CD4-positive, alpha-beta T cell treated with Interleukin-6 at 100 ng/mL for 8 hours (primary cell): ENCODE measurements at regions not wholly inside any gene's neighbourhood (a gene's known extent, or its start where the extent isn't known, plus 50 kb on each side); places are given as distances from the start of the nearest gene placed in this dataset.

ENCODE experiments used
- DNase-seq: peaks from one replicate; pipeline ENCODE4 v3.0.0-alpha.2; 2020; ENCODE audit warnings: mixed read lengths, low spot score

DNA sequence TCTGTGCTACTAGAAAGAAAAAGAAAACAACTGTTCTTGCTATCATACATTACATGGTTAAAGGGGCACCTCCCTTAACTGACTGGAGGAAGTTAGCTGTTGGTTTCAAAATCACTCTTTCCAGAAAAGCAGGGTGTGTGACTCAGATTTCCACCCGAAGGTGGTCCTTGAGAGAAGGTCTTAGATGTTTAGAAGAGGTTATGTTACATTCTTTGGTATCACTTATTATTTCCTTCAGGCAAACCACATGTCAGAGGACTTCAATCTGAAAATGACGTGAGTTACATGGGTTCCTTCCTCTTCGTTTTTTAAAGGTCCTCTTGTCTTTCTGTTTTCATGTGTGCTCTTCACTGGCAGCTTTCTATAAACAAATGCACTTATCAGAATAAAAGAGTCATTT, 307.9 kb upstream of the CBLB start:
- DNase-seq: peak; percentile 77

DNA sequence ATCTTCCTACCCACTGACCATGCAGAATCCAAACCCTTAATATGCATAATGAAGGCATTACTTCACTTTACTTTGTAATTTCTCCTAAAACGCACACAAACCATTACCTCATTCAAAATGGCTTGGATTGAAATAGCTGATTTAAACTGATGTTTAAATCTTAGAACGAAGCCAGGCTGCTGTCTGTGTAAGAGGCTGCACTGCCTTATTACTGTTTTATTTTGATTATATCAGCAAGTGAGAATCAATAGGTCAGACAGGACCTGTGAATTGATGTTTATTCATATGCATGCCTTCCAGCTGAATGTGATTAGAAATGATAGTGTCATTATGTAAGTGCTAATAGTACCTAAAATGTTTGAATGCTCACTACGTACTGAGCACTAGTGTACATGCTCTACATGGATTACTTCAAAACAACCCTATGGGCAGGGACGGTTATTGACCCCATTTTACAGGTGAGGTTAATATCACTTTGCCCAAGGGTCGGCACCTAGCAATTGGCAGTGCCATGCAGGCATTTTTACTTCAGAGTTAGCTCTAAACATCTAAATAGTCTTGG, 314.2 kb upstream of the CBLB start:
- no peak for DNase-seq

DNA sequence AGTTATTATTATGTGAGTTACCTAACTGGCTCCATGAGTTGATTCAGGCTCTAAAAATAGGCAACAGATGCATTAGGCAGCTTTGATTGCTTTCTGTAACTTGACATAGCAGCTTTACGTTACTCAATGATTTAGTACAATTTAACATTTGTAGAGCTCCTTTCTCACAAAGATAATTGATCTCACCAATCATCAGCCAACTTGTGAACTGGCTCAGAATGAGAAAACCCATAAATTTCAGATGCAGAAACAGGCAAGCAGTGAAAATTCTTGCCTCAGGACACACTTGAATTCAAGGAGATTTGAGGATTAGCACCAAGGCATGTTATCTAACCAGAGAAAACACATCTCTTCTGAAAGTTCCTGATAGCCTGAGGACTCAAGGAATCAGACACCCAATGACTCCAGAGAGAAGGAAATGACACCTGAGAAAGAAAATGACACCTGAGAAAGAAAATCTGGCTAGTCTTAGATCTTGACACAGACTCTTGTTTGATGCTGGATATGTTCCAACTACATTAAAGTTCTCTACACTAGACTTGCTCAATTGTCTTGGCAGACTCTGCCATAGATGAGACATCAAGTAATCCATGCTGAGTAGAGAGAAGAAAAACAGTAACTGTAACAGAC, 315.1 kb upstream of the CBLB start:
- DNase-seq: no peak

DNA sequence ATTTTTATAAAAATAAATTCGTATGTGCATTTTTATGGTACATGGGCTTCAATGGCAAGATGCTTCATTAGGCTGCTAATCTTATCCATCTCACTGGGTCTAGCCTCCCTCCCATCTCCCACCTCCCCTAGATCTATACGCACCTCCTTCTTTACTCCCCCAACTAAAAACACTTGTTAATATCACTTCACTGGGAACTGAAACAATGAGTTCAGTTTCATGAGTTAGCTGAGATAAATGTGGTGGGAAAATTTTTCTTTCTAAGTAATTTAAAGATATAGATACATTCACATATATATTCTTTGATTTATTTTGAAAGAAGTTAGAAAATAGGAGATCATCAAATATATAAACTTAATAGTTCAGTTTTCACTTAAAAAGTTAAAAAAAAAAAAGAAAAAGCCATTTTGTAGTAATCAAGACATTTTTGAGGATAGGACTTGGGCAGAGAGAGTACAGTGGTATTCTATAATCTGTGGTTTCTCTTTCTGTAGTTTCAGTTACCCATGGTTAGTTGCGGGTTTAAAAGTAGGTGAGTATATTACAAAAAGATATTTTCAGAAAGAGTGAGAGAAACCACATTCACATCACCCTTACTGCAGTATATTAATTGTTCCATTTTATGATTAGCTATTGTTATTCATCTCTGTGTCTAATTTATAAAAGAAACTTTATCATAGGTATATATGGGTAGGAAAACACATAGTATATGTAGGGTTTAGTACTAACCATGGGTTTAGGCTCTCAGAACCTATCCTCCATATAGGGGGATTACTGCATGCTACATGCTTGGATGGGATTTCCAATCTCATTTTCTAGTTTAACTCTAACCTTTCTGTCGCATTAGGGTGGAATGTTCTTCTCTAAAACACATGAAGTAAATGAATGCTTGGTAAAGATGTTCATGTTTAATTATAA, 316.0 kb upstream of the CBLB start:
- DNase-seq: no peak

DNA sequence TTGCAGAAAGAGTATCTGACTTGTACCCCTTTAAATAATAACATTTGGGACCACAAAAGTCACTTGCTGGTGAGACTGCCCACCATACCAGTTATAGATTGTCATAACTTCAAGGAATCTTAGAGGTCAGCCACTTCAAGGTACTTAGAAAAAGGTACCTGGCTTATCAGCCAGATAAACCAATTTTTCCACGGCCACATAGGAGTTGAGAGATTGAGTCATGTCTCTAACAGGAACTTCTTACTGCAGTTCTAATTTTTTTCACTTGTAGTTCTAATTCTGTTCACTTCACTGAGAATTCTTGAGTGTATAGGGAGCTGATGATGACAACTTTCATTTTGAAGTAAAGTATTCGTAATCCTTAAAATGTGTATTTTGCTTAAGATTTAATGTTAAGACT, 317.1 kb upstream of the CBLB start:
- no peak for DNase-seq

DNA sequence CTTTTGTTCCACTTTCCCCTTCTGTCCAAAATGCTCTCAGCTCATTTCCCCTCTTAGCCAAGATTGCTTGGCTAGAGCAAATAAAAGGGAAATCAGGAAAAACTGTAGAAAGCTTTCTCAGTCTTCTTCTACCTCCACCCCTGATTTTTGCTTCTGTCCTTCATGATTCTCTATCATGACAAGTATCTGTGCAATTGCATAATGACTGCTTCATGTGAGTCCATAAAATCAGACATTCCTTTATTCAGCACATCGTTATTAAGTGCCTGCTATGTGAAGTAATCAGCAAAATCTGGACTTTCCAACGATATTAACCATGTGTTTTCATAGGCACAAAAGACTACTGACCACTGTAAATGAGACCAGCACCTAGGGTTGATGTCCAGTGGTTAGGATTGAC, 321.5 kb upstream of the CBLB start:
- DNase-seq: no peak

DNA sequence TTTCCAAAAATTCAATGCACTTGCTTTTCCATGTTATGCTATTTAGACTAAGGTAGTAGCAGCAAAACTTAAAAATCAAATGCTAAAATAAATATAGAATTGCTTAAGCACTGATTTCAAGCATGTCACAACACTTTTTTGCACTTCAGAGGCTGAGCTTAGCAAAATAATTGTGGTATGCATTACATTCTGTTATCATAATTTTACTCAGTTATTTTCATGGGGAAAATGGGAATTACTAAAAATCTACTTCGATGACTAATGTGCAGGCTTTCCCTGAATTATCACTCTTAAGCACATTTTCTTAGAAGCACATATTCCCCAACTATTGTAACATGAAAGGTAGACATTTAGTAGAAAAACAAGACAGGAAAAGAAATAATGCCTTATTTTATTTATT, 322.4 kb upstream of the CBLB start:
- DNase-seq: no peak

DNA sequence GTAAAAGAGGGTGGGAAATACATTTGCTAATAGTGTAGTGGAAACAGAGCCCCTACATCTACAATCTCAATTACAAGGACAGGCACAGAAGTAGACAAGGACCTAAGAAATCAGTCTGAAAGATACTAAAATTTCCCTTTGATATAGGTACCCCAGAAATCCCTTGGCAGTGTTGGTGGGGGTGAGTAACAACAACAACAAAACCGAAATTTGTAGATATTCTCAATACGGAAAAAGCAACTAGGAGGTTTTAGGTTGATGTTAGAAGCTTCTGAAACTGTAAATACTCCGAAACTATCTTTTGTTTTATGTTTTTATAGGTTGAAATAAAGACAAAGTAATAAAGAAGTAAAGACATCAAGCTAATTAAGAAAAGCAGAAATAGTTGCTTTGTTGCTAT, 323.1 kb upstream of the CBLB start:
- no peak for DNase-seq

DNA sequence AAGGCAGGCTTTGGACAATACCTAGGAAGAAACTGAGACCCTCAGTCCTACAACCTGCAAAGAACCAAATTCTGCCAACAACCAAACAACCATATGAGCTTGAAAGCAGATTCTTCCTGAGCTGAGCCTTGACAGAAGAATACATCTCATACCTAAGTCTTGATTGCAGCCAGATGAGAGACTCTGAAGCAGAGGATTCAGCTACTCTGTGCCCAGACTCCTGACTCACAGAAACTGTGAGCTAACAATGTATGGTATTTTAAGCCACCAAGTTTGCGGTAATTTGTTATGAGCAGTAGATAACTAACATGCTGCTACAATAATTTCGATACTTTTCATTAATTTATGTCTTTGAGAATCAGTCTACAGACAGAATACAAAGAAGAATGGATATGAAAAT, 325.1 kb upstream of the CBLB start:
- DNase-seq: no peak

DNA sequence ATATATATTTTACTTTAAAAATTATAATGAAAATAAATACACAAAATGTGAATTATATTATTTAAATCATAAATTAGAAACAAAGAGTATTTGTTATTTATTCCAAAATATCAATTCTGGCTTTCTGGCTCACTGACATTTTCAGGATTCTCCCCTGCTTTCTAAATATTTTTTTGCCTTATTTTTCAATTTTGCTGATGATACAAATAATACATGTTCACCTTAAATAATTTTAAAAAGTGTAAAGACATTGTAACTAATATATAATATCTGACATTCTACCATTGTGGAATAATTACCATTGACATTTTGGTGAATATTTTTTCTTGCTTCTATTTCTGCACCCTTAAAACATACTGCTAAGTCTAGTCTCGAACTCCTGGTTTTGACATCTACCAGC, 325.9 kb upstream of the CBLB start:
- DNase-seq: no peak

DNA sequence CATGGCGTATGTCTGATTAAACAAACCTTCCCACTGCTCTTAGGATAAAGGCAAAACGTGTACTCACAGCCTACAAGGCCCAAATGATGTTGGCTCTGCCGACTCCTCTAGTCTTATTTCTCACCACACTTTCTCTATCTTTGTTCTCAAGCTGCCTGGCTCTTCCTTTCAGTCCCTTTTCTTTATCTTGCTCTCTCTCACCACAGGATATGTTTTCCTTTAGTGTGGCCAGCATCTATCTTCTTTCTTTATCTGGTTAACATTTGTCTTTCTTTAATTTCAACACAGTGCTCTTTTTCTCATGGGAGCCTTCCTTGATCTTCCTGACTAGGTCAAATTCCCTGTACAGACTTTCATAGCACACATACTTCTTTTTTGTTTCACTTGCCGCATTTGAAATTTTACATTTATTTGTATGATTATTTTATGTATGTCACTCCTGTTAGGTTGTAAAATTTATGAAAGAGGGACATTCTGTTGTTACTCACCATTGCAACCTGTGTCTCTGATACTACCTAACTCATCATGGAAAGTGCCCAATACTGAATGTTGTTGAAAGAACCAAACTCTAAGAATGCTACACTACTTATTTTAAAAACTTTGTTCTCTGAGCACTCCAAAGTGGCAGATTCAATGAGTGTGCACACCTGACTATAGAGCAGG, 328.9 kb upstream of the CBLB start:
- no peak for DNase-seq

DNA sequence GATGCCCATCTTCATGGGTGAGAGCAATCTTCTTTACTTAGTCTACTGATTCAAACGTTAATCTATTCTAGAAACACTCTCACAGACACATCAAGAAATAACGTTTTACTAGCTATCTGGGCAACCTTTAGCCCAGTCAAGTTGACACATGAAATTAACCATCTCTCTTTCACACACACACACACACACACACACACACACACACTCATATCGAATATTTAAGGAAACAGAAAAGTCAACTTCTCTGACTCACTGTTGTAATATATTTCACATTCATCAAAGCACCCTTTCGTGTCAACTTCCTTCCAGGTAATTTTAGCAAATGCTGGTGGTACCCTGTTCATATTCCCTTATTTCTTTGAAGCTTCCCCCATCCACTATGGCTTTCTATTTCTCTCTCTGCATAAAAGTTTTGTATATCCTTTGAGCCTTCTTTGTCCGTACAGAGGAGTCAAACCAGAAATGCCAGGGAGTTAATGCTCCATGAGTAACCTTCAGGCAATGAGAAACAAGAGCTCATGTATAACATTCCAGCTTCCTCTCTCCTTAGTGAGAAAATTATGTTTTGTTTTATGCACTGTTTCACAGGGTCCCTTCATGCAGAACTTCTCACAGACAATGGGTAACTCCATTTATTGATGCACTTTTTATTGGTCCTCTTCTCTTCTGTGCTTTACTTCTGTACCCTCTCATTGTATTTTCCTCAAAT, 335.5 kb upstream of the CBLB start:
- no peak for DNase-seq

DNA sequence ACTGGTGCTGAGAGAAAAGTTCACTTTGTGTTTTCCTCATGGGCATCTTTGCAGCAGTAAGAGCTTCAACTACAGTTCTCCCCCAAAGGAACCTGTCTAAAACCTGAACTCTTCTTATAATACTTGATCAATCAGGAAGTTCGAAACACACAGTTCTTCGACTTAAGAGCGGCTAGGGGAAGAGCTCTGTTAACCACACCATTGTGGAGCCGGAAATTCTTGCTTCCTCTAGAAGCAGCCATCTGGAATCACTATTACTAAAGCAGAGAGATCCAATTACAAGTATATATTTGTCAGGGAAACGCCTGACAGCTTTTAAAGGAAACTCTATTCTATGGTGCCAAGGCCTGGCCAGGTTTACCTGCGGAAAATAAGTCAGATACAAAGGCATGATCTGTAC, 337.3 kb upstream of the CBLB start:
- DNase-seq: peak; percentile 44

DNA sequence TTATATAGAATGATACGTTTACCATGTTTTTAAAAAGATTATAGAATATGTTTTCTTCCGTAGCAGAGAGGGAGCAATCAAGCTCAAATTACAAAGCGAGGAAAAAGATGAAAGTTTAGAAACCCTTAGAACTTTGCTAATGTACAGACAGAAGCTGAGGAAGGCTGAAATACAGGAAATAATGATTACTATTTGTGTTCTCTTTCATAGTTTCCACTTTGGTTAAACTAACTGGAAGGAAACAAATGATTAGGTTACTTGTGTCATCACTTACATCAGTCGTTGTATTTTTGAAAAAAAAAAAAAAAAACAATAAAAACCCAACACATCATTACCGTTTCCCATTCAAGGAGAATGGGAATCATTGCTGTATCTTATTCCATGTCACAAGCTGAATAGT, 337.8 kb upstream of the CBLB start:
- DNase-seq: no peak

DNA sequence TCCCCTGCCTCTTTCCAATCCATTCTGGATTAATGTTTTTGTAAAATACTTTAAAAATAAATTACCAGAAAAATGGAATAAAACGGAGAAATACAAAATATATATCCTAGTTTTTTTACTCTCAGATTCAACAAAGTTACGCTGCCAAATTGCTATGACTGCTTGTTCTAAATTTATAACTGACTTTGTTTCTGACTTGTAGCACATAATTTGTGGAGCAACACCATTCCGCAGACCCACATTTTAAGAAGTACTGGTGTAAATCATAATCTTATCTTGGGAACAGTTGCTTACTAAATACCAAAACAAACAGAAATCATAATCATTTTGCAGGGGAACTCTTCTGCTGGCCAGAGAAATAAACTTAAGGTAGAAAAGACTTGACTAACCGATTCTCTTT, 339.4 kb upstream of the CBLB start:
- DNase-seq: no peak

DNA sequence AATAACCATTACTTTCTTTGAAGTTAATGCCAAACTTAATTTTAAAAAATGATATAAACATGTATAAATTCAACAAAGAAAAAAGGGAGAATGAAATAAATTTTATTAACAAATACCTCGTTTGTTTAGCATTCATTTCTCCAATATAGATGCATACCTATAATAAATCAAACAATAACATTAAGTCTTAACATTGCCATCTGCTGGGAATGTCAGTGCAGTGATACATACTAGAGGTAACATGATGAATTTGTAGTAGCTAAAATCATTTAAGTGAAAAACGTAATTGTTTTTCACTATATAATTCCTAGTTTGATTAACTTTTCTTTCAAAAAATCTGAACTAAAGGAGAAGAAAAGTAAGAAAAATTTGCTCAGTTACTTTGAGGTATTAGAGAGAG, 340.2 kb upstream of the CBLB start:
- peak; percentile 12 for DNase-seq

DNA sequence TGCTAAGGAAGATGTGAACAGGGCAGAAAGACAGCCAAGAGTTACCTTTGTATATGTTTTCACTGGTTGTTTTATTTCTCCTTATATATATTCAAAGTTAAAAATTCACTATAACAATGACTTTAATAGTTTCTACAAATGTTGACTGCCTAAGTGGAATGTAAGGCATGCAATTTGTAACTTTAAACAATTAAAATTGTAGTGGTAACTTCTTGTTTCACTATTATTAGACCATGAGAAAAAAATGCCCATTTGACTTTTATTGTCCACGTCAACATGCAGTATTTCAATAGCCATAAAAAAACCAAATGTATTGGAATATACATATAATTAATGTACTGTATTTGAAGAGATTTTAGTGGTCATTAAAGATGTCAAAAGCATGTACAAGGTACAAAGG, 340.7 kb upstream of the CBLB start:
- no peak for DNase-seq

DNA sequence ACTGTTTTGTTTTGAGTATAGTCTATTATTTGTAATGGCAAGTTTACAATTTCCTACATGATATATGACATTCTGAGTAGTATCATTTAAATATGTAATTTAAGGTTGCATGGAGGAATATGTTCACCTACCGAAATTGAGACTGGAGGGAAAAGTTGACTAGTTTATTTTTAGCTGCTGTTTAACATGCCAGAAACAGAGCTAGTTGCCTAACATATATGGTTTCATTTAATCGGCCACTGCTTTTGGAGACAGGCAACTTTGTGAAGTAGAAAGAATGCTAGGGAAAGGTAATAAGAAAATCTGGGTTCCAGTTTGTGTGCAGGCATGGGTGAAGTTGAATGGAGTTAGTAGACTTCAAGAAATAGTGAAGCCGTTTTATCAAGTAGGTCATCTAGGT, 342.1 kb upstream of the CBLB start:
- DNase-seq: no peak

DNA sequence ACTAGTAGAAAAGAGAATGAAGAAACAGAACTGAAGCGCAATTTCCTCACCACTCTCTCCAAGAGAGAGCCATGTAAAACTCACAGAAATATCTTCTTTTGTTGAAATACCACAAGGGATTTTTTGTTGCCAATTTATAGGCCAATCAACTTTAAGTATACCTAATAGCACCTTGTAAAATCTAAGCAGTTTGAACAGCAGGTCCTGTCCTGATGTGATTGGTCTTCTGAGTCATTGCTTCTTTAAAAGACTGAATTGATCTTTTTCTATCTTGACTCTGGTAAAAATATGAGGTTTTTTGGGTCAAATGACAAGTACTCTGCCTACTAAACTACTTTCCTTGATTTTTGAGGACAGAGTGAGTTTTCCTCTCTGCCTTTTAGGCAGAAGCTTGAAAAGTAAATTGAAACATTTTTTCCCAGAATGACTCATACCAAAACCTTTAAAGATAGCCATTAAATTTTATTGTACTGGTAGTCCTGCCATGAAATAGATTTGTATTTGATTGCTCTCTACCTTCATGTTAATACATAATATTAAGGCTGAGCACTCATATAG, 343.9 kb upstream of the CBLB start:
- DNase-seq: no peak

DNA sequence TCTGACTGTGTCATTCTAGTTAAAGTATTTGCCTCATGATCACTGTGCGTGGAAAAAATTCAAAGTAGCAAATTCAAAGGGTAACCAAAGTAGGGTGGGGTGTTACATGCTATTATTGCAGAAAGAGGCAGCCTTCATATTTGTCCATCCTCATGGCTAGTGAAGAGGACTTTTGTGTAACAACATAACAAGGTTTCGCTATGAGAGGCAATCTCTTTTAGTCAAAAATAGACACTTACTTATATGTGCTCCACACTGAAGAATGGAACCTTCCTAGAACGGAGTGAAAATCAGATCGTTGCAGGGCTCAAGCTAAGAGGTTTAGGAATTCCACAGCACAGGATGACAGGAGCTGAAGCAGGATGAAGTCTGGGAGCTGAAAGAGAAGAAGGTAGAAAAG, 345.1 kb upstream of the CBLB start:
- no peak for DNase-seq

DNA sequence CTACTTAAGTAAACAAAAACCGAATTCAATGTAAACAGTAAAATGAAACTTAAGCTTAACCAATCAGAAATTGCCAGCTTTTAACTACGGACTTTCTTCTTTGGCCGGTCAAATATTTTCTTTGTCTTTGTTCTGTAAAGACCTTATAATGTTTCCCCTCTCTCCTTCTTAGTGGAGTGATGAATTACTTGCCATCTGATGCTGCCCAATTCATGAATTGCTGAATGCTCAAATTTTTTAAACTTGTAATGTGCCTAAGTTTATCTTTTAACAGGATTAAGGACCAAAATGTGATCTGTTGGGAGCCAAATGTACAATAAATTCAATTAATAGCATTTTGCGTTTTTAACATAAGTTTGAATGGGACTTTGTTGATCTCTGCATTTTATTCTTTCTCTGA, 345.8 kb upstream of the CBLB start:
- no peak for DNase-seq

DNA sequence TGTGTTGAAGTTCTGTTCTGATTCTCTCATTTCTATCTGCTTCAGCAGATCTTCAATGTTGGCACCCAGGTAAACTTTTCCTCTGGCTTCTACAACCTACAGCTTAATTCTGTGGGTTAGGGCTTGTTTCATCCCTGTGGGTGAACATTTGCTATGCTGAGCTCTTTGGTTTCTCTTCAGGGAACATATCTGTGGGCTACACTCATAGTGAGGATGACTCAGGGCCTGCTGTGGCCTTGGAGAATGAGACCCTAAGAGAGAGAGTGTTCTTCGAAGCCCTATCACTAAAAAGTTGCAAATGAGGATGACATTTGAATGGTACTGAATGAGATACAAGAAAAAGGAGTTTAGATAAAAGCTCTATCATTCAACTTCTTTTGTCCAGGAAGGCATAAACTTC, 346.2 kb upstream of the CBLB start:
- DNase-seq: no peak
